Endothelial cell of umbilical vein (primary cell): ENCODE measurements at regions not wholly inside any gene's neighbourhood (a gene's known extent, or its start where the extent isn't known, plus 50 kb on each side); places are given as distances from the start of the nearest gene placed in this dataset.

Source experiments
- EZH2 ChIP-seq: IDR thresholded peaks from 2 replicates; pipeline ENCODE4 v1.6.1; 2012; ENCODE audit warnings: borderline replicate concordance, low read depth, mild to moderate bottlenecking, moderate library complexity, low read length, inconsistent platforms; ENCODE audit not compliant: severe bottlenecking
- POLR2A ChIP-seq: IDR thresholded peaks from 2 replicates; pipeline ENCODE4 v1.6.1; 2012; ENCODE audit warnings: low read depth, mild to moderate bottlenecking, control low read depth, low read length
- TF ChIP-seq, protein P1 (sequence below): IDR thresholded peaks from 2 replicates; pipeline ENCODE4 v1.6.1; 2011; ENCODE audit not compliant: insufficient read depth, insufficient read length

DNA sequence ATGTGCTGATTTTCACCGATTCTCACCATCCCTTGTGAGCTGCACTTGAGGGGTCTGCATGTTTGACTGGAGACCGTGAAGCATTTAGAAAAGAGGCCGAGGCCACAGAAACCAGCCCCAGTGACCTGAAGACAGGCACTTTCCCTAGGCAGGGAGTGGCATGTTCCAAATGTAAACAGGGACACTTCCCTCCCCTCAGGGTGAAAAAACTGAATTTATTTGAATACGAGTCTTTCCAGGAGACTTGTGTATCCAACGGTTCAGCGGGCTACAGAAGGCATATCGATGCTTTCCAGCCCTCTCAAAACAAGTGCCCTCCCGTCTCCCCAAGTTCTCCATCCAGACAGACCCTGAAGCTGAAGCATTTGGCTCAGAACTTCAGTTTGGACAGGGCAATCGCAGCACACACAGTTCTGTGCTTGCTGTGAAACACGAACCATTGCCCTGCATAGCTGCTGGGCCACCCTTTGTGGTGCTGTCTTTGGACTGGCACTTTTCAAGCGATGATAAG, 106.1 kb downstream of the ZIC5 start:
- TF ChIP-seq, protein P1, sequence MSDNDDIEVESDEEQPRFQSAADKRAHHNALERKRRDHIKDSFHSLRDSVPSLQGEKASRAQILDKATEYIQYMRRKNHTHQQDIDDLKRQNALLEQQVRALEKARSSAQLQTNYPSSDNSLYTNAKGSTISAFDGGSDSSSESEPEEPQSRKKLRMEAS: no peak
- no peak for TF ChIP-seq EZH2
- no peak for TF ChIP-seq POLR2A
